Ishikawa (cell line): ENCODE measurements at regions not wholly inside any gene's neighbourhood (a gene's known extent, or its start where the extent isn't known, plus 50 kb on each side); places are given as distances from the start of the nearest gene placed in this dataset.

Experiments
- CEBPB ChIP-seq: IDR thresholded peaks from 2 replicates; pipeline ENCODE4 v1.6.1; 2012
- CREB1 ChIP-seq: IDR thresholded peaks from 2 replicates; pipeline ENCODE4 v1.6.1; 2012; ENCODE audit warnings: low read depth
- EGR1 ChIP-seq: IDR thresholded peaks from 2 replicates; pipeline ENCODE4 v1.6.1; 2012
- EP300 ChIP-seq: IDR thresholded peaks from 2 replicates; pipeline ENCODE4 v1.6.1; 2012; ENCODE audit warnings: borderline replicate concordance
- FOXM1 ChIP-seq: IDR thresholded peaks from 2 replicates; pipeline ENCODE4 v1.6.1; 2012; ENCODE audit warnings: low read depth, borderline replicate concordance
- NFIC ChIP-seq: IDR thresholded peaks from 2 replicates; pipeline ENCODE4 v1.6.1; 2012
- RAD21 ChIP-seq: IDR thresholded peaks from 2 replicates; pipeline ENCODE4 v1.6.1; 2012; ENCODE audit warnings: low read depth
- REST ChIP-seq: IDR thresholded peaks from 2 replicates; pipeline ENCODE4 v1.6.1; 2012; ENCODE audit warnings: low read depth, mild to moderate bottlenecking
- TAF1 ChIP-seq: IDR thresholded peaks from 2 replicates; pipeline ENCODE4 v1.6.1; 2012; ENCODE audit warnings: low read depth, mild to moderate bottlenecking
- TCF12 ChIP-seq: IDR thresholded peaks from 2 replicates; pipeline ENCODE4 v1.6.1; 2012; ENCODE audit warnings: low read depth
- TEAD4 ChIP-seq: IDR thresholded peaks from 2 replicates; pipeline ENCODE4 v1.6.1; 2012
- USF1 ChIP-seq: IDR thresholded peaks from 2 replicates; pipeline ENCODE4 v1.6.1; 2012
- YY1 ChIP-seq: IDR thresholded peaks from 2 replicates; pipeline ENCODE4 v1.6.1; 2012; ENCODE audit warnings: low read depth
- ZBTB7A ChIP-seq: IDR thresholded peaks from 2 replicates; pipeline ENCODE4 v1.6.1; 2012; ENCODE audit warnings: low read depth
- TF ChIP-seq, protein P1 (sequence below): IDR thresholded peaks from 2 replicates; pipeline ENCODE4 v1.6.1; 2012

DNA sequence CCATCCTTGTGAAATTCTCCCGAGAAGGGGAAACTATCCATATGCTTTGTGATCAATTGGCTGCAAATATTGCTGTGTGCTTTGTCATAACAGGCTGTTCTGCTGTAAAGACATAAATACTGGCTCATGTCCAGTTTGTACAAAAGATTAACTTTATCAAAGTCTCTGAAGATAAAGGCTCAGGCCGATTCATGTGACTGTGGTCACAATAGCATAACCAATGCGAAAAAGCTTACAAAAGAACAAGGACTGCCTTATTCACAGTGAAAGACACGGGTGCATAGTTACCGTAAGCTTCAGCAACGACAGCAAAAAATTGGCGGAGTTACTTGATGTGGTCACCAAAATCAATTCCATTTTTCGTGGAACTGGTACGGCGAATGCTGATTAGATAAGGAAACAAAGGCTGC is 173.6 kb upstream of the CHRM3 start:
- no peak for TF ChIP-seq TCF12
- TF ChIP-seq TAF1, result no peak
- TF ChIP-seq, protein P1, sequence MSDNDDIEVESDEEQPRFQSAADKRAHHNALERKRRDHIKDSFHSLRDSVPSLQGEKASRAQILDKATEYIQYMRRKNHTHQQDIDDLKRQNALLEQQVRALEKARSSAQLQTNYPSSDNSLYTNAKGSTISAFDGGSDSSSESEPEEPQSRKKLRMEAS, result no peak
- TF ChIP-seq NFIC, result no peak
- no peak for TF ChIP-seq TEAD4
- TF ChIP-seq YY1, result no peak
- TF ChIP-seq USF1, result no peak
- TF ChIP-seq EGR1, result no peak
- TF ChIP-seq RAD21, result no peak
- TF ChIP-seq CREB1, result no peak
- TF ChIP-seq CEBPB, result no peak
- no peak for TF ChIP-seq FOXM1
- TF ChIP-seq REST, result no peak

DNA sequence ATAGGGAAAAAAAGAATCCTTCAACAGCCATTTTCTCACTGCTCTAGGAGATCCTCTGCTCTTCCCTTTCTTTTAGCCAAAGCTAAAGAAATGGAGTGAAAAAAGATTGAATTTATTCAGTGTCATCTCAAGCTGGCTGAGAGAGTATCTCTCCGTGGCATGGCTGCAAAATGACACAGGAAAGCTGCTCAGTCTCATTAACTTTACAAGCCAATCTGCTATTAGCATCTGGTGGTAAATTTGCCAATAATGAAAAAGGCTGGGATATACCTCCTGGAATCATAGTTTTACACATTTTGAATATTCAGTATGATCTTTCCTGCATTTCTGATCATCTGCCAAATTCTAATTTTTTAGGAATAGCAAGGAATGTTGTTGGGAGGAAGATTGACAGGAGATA is 176.8 kb upstream of the CHRM3 start:
- no peak for TF ChIP-seq FOXM1
- TF ChIP-seq TCF12, result no peak
- TF ChIP-seq, protein P1, result no peak
- no peak for TF ChIP-seq TEAD4
- TF ChIP-seq RAD21, result no peak
- no peak for TF ChIP-seq CREB1
- no peak for TF ChIP-seq USF1
- TF ChIP-seq EGR1, result no peak
- TF ChIP-seq YY1, result no peak
- no peak for TF ChIP-seq REST
- TF ChIP-seq TAF1, result no peak

- TF ChIP-seq USF1 (no peak), CEBPB (no peak), RAD21 (no peak), ZBTB7A (no peak), FOXM1 (no peak), EGR1 (no peak), TEAD4 (no peak), YY1 (no peak), NFIC (no peak), CREB1 (no peak), TCF12 (no peak), EP300 (no peak), REST (no peak), TAF1 (no peak)
- TF ChIP-seq, protein P1, result no peak
Observed at GRCh38 chr1:239204401-239204800, 182.0 kb upstream of the CHRM3 start.

DNA sequence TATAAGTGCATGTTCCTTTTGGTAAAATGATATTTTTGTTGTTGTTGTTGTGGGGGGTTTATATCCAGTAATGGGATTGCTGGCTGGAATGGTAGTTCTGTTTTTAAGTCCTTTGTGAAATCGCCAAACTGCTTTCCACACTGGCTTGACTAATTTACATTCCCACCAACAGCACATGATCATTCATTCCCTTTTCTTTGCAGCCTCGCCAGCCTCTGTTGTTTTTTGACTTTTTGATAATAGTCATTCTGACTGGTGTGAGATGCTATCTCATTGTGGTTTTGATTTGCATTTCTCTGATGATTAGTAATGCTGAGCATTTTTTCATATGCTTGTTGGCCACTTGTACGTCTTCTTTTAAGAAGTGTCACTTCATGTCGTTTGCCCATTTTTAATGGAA is 188.5 kb upstream of the CHRM3 start:
- no peak for TF ChIP-seq TCF12
- TF ChIP-seq USF1, result no peak
- no peak for TF ChIP-seq RAD21
- no peak for TF ChIP-seq EP300
- no peak for TF ChIP-seq EGR1
- no peak for TF ChIP-seq TEAD4
- TF ChIP-seq FOXM1, result no peak
- TF ChIP-seq, protein P1, result no peak
- no peak for TF ChIP-seq NFIC
- TF ChIP-seq ZBTB7A, result no peak
- TF ChIP-seq CEBPB, result no peak
